SH-SY5Y (cell line): ENCODE measurements at regions not wholly inside any gene's neighbourhood (a gene's known extent, or its start where the extent isn't known, plus 50 kb on each side); places are given as distances from the start of the nearest gene placed in this dataset.

ENCODE experiments used
- GATA2 ChIP-seq: IDR thresholded peaks from 2 replicates; pipeline ENCODE4 v1.6.1; 2011; ENCODE audit warnings: mild to moderate bottlenecking, low read depth, low read length
- GATA3 ChIP-seq: IDR thresholded peaks from 2 replicates; pipeline ENCODE4 v1.6.1; 2011; ENCODE audit warnings: low read depth, mild to moderate bottlenecking, low read length, moderate library complexity

- no peak for TF ChIP-seq GATA3
- TF ChIP-seq GATA2: no peak
Observed at GRCh38 chr12:46483572-46484395, 111.2 kb upstream of the SLC38A2 start.
